ENCODE measurements at regions not wholly inside any gene's neighbourhood (a gene's known extent, or its start where the extent isn't known, plus 50 kb on each side); places are given as distances from the start of the nearest gene placed in this dataset.

GRCh38 chr14:98704441-98704840, 567.6 kb downstream of the BCL11B start:
- no peak for DNase-seq

GRCh38 chr14:98705871-98706300, 566.1 kb downstream of the BCL11B start:
- no peak for DNase-seq

GRCh38 chr14:98707522-98707921, 564.5 kb downstream of the BCL11B start:
- no peak for DNase-seq

- no peak for DNase-seq
Observed at GRCh38 chr14:98708555-98708954, 563.4 kb downstream of the BCL11B start.

- DNase-seq = no peak
Observed at GRCh38 chr14:98711453-98711852, 560.5 kb downstream of the BCL11B start.

GRCh38 chr14:98714626-98715425, 557.2 kb downstream of the BCL11B start:
- no peak for DNase-seq

GRCh38 chr14:98716133-98716532, 555.9 kb downstream of the BCL11B start:
- no peak for DNase-seq

GRCh38 chr14:98721061-98721460, 550.9 kb downstream of the BCL11B start:
- DNase-seq = no peak

GRCh38 chr14:98724734-98725133, 547.3 kb downstream of the BCL11B start:
- DNase-seq = no peak

- no peak for DNase-seq
Observed at GRCh38 chr14:98725191-98725590, 546.8 kb downstream of the BCL11B start.

GRCh38 chr14:98725676-98726075, 546.3 kb downstream of the BCL11B start:
- no peak for DNase-seq

GRCh38 chr14:98726585-98727405, 545.2 kb downstream of the BCL11B start:
- no peak for DNase-seq

GRCh38 chr14:98728024-98728423, 544.0 kb downstream of the BCL11B start:
- no peak for DNase-seq

- DNase-seq = no peak
Observed at GRCh38 chr14:98728836-98729235, 543.2 kb downstream of the BCL11B start.

GRCh38 chr14:98731286-98731685, 540.7 kb downstream of the BCL11B start:
- DNase-seq = no peak

- DNase-seq = no peak
Observed at GRCh38 chr14:98731701-98732100, 540.3 kb downstream of the BCL11B start.

GRCh38 chr14:98733536-98733935, 538.5 kb downstream of the BCL11B start:
- DNase-seq = no peak

GRCh38 chr14:98736701-98737338, 535.2 kb downstream of the BCL11B start:
- no peak for DNase-seq

- DNase-seq = no peak
Observed at GRCh38 chr14:98741523-98741922, 530.5 kb downstream of the BCL11B start.

GRCh38 chr14:98742001-98742400, 530.0 kb downstream of the BCL11B start:
- no peak for DNase-seq

- no peak for DNase-seq
Observed at GRCh38 chr14:98743536-98743935, 528.5 kb downstream of the BCL11B start.

- no peak for DNase-seq
Observed at GRCh38 chr14:98748966-98749365, 523.0 kb downstream of the BCL11B start.

GRCh38 chr14:98751110-98751509, 520.9 kb downstream of the BCL11B start:
- DNase-seq = no peak

- no peak for DNase-seq
Observed at GRCh38 chr14:98752660-98753059, 519.3 kb downstream of the BCL11B start.
